ENCODE measurements at regions not wholly inside any gene's neighbourhood (a gene's known extent, or its start where the extent isn't known, plus 50 kb on each side); places are given as distances from the start of the nearest gene placed in this dataset.

GRCh38 chr15:91538782-91539181 is 314.7 kb upstream of the SLCO3A1 start:
- H3K27me3 ChIP-seq = no peaks in the 10 kb centered on the region
- H3K4me3 ChIP-seq = no peak overlapping the region
- no peak for TF ChIP-seq CTCF (IDR thresholded peaks at IDR 0.05)
- no peaks in the 10 kb centered on the region for H3K36me3 ChIP-seq
- no peaks in the 10 kb centered on the region for H3K4me1 ChIP-seq
- DNase-seq (no peak), ATAC-seq (no peak)
- no peak overlapping the region for H3K27ac ChIP-seq
- no peaks in the 10 kb centered on the region for H3K9me3 ChIP-seq
- intact Hi-C loops (cut with DNase I) = no loop called here

GRCh38 chr15:91541286-91541685 is 312.2 kb upstream of the SLCO3A1 start:
- DNase-seq (no peak), ATAC-seq (no peak)
- no peak overlapping the region for H3K27ac ChIP-seq
- H3K4me1 ChIP-seq = no peaks in the 10 kb centered on the region
- H3K4me3 ChIP-seq = no peak overlapping the region
- H3K36me3 ChIP-seq = no peaks in the 10 kb centered on the region
- H3K9me3 ChIP-seq = no peaks in the 10 kb centered on the region
- intact Hi-C loops (cut with DNase I) = no loop called here
- no peaks in the 10 kb centered on the region for H3K27me3 ChIP-seq
- TF ChIP-seq CTCF (IDR thresholded peaks at IDR 0.05) = no peak

GRCh38 chr15:91542226-91542625 is 311.3 kb upstream of the SLCO3A1 start:
- Histone ChIP-seq H3K9me3 (no peaks in the 10 kb centered on the region), H3K27me3 (no peaks in the 10 kb centered on the region), H3K36me3 (no peaks in the 10 kb centered on the region), H3K4me1 (no peaks in the 10 kb centered on the region), H3K27ac (no peak overlapping the region), H3K4me3 (no peak overlapping the region)
- DNase-seq = no peak
- TF ChIP-seq CTCF (IDR thresholded peaks at IDR 0.05) = no peak
- intact Hi-C loops (cut with DNase I) = no loop called here
- ATAC-seq = no peak

GRCh38 chr15:91547356-91547755 is 306.2 kb upstream of the SLCO3A1 start:
- intact Hi-C loops (cut with DNase I) = no loop called here
- no peak for ATAC-seq
- H3K27ac ChIP-seq = no peak overlapping the region

GRCh38 chr15:91548549-91548948 is 305.0 kb upstream of the SLCO3A1 start:
- intact Hi-C loops (cut with DNase I) = no loop called here
- no peak overlapping the region for H3K4me3 ChIP-seq
- no peaks in the 10 kb centered on the region for H3K36me3 ChIP-seq
- H3K27ac ChIP-seq = no peak overlapping the region
- ATAC-seq (no peak), DNase-seq (no peak)
- no peaks in the 10 kb centered on the region for H3K9me3 ChIP-seq
- H3K27me3 ChIP-seq = no peaks in the 10 kb centered on the region
- H3K4me1 ChIP-seq = no peaks in the 10 kb centered on the region
- TF ChIP-seq CTCF (IDR thresholded peaks at IDR 0.05) = no peak

More at GRCh38 chr15:91547356-91547755, 306.2 kb upstream of the SLCO3A1 start:
- no peaks in the 10 kb centered on the region for H3K4me1 ChIP-seq
- H3K27me3 ChIP-seq = no peaks in the 10 kb centered on the region
- TF ChIP-seq CTCF (IDR thresholded peaks at IDR 0.05) = no peak
- DNase-seq = no peak
- no peaks in the 10 kb centered on the region for H3K36me3 ChIP-seq
- no peak overlapping the region for H3K4me3 ChIP-seq
- H3K9me3 ChIP-seq = no peaks in the 10 kb centered on the region

Data from left lung (tissue), 4 donors.